GM21367 (cell line): ENCODE measurements at regions not wholly inside any gene's neighbourhood (a gene's known extent, or its start where the extent isn't known, plus 50 kb on each side); places are given as distances from the start of the nearest gene placed in this dataset.

Source experiments
- ATAC-seq: cut with Tn5 transposase; IDR thresholded peaks from one replicate; pipeline ENCODE4 v1.9.1; 2021; ENCODE audit not compliant: unreplicated experiment

DNA sequence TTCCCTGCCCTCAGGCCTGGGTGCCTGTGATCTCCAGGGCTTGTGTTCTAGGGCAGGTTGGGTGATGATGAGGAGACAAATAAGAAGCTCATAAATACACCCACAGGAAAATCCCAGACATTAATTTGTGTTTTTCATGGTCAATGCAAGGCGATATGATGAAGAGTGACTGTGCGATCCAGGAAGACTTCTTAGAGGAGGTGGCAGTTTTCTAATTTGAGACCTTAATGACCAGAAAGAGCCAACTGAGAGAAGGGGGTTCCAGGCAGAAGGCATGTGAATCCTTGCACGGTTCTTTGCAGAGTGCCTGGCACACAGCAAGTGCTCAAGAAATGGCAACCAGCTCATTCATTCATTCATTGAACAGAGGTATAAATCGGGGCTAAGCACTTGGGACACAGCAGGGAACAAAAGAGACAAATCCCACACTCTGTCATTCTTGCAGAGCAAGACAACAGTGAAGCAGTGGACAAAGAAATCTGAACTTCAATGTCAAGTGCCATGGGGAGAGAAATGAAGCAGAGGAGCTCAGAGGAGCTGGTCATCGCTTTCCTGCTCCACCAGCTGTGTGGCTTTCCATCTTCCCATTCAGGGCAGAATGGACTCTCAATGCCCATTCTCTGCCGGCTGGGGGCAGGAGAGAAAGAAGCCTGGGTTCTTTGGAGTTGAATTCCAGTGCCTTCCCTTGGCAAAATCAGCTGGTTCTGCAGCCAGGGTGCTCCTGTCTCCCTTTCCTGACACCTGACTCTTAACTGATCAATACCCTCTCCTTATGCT is 128.3 kb downstream of the AACS start:
- ATAC-seq = no peak

DNA sequence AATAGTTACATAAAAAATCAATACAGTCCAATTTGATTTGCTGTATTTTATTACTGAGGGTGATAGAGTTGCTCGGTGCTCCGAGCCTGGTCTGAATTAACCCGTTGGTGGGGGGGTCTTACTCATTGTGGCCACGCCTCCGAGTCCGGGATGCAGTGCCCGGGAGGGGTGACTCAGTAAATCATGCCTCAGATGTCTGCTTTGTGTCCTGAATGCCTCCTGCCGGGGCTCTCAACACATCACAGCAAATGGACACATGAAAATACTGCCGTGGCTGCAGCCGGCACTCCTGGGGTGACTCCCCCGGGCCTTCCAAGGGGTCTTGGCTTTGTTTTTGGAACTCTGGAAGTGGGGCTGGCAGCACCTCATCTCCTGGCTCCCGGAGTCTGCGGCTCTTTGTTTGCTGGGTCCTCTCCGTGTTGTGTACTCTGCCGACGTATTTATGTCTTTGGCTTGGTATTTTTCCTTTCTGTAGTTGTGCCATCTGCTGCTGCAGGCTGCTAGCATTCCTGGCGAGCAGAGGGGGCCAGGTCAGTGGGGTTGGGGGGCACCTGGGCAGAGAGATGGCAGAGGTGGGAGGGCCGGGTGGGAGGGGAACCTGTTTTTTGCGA is 129.0 kb downstream of the AACS start:
- no peak for ATAC-seq

DNA sequence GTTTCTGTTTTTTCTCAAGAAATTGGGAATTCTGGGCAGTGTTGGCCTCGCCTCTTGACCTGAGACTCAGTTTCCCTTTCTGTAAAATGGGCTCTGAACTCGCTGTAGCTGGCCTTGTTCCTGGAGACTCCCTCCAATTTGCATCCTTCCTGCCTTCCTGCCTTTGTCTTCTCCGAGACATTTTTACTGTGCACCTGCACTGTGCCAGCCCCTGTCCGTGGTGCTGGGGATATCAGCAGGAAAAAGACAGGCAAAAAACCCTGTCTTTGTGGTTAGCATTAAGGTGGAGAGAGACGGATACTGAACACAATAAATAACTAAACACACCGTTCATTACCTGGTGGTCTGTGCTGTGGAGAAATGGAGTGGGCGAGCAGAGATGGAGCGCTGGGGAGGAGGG is 129.8 kb downstream of the AACS start:
- no peak for ATAC-seq

GRCh38 chr12:125197326-125197725 is 132.1 kb downstream of the AACS start:
- no peak for ATAC-seq

- no peak for ATAC-seq
Measured at GRCh38 chr12:125198652-125199051, 133.4 kb downstream of the AACS start.

GRCh38 chr12:125201090-125201489 is 135.9 kb downstream of the AACS start:
- ATAC-seq = no peak

DNA sequence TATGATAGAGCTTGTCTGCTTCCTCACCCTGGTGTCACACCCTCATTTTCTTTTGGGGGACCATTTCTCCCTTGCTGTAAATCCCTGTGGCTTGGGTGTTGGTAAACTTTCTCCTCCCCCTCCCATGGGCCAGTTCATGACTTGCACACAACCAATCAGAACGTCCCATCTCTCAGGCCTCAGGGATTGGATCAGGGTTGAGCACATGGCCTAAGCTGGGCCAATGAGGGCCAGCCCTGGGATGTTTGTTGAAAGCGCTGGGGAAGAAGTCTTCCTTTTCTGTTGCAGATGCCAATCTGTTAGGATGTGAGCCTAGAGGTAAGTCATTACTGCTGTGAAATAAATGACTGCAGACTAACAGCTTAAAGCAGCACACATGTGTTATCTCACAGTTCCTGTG is 136.7 kb downstream of the AACS start:
- no peak for ATAC-seq

- ATAC-seq = no peak
Measured at GRCh38 chr12:125202421-125202820, 137.2 kb downstream of the AACS start.

GRCh38 chr12:125203145-125203765 is 138.0 kb downstream of the AACS start:
- no peak for ATAC-seq

GRCh38 chr12:125205386-125205785 is 140.2 kb downstream of the AACS start:
- ATAC-seq = no peak

GRCh38 chr12:125206711-125207110 is 141.5 kb downstream of the AACS start:
- no peak for ATAC-seq

- no peak for ATAC-seq
Measured at GRCh38 chr12:125208334-125208733, 143.1 kb downstream of the AACS start.

DNA sequence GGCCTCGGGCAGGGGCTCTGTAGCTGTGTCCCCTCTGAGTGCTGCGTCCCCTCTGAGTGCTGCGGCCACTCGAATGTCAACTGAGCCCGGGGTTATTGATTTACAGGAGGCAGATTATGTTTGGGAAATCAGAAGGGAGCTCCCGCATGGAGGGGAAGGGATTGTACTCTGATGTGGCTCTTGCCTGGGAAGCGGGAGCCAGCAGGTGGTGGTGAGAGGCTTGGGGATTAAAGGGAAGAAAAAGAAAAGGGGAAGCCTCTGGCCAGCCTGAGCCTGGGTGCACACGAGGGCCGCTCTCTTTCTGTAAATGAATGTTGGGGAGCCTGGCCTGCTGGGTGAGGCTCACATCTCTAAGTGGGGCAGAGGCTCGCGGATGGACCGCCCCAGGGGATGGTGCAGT is 143.7 kb downstream of the AACS start:
- ATAC-seq = no peak

DNA sequence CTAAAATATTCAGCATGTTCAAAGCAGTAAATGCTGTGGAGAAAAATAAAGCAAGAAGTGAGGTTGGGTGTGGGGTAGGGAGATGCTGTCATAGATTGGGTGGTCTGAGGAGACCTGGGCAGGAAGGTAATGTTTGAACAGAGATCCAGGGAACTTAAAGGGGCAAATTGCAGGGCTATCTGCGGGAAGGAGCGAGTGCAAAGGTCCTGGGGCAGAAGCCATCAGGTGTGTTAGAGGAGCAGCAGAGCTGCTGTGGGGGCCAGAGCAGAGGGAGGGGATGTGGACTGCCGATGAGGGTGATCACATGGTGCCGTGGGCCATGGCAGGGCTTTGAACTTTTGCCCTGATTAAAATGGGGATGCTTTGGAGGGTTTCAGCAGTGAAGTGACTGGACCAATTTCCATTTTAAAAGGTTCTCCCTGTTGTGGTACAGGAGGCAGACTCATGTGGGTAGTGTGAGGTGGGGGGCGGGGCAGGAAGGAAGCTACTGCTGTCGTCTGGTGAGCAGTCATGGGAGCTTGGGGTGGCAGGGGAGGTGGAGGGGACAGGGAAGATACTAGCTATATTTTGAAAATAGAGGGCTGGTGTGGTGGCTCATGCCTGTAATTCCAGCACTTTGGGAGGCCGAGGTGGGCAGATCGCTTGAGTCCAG is 145.0 kb downstream of the AACS start:
- ATAC-seq = no peak

DNA sequence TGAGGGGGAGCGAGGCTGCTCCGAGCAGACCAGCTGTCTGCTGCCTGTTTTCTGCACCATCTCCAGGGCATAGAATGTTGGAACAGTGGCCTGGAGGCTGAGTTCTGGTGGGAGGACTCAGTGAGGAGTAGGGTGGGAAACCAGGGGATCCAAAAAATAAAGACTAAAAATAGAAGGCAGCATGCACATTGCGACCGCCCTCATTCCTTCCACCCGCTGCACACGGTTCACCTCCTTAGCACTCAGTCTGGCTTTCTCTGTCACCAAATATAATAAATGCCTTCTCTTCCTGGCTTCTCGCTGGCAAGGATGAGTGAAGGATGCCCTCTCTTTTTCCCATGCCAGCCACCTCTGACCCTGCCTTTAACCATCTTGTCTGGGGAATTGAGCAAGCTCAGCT is 146.2 kb downstream of the AACS start:
- no peak for ATAC-seq

DNA sequence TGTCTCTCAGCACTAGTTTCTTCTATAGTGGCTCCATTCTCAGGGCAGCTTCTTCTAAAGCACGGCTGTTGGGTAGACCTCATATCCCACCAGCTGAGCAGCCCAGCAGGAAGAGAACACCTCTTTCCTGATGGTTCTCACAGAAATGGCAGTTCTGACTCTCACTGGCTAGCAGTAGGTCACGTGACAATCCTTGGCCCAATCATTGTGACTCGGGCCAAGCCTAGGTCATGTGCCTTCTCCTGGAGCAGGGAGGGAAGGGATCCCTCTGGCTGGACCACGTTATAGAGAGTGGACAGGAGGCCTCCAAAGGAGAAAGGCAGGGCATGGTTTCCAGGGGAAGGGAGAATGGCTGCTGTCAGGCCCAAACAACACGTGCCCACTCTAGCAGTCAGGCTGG is 149.1 kb downstream of the AACS start:
- no peak for ATAC-seq

GRCh38 chr12:125216756-125217155 is 151.5 kb downstream of the AACS start:
- no peak for ATAC-seq

DNA sequence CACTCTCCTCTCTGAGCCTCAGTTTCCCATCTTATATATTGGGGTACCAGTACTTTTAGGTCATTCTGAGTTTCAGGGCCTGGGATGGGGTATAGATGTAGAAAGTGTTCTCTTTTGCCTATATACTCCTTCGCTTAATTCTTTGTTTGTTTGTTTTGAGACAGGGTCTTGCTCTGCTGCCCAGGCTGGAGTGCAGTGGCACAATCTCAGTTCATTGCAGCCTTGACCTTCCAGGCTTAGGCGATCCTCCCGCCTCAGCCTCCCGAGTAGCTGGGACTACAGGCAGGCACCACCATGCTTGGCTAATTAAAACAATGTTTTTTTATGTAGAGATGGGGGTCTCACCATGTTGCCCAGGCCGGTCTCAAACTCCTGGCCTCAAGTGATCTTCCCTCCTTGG is 152.1 kb downstream of the AACS start:
- no peak for ATAC-seq

DNA sequence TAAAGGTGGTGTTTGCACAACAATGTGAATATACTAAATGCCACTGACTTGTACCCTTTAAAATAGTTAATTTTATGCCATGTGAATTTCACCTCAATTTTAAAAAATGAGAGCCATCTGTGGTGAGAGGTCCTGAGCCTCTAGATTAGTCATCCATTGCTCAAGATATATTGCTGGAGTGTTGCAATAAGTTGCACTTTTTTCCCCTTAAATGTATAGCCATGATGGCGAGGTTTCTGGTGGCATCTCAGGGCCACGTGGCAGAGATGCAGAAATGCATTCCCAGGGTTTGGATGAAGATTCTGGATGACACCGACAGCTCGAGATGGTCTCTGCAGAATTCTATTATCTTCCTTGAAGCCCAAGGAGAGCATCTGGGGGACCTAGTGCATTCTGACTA is 153.7 kb downstream of the AACS start:
- no peak for ATAC-seq

- no peak for ATAC-seq
Measured at GRCh38 chr12:125220404-125221273, 155.4 kb downstream of the AACS start.

GRCh38 chr12:125221602-125222001 is 156.4 kb downstream of the AACS start:
- ATAC-seq = no peak
